ENCODE measurements at regions not wholly inside any gene's neighbourhood (a gene's known extent, or its start where the extent isn't known, plus 50 kb on each side); places are given as distances from the start of the nearest gene placed in this dataset.

GRCh38 chr11:127528297-127528696 lies 527.7 kb upstream of the KIRREL3 start:
- DNase-seq (no peak), ATAC-seq (ENCODE audit: low read depth) (no peak)
- H4K20me1 ChIP-seq (ENCODE audit: insufficient read depth, low read length), result no peaks in the 10 kb centered on the region
- H4K8ac ChIP-seq (ENCODE audit: low read depth in 2 of 2, low read length in 2 of 2), result no peak overlapping the region
- H3K18ac ChIP-seq (ENCODE audit: low read depth, low read length), result no peak overlapping the region
- H2BK120ac ChIP-seq (ENCODE audit: low read depth, low read length), result no peak overlapping the region
- no peaks in the 10 kb centered on the region for H3K79me1 ChIP-seq (ENCODE audit: low read depth in 1 of 2, low read length in 2 of 2)
- H3K56ac ChIP-seq (ENCODE audit: extremely low read depth, insufficient read depth, low read length), result no peak overlapping the region
- CTCF ChIA-PET, result no interaction called here
- H3K27ac ChIP-seq (ENCODE audit: insufficient read depth, low read length), result no peak overlapping the region
- no peaks in the 10 kb centered on the region for H3K27me3 ChIP-seq (ENCODE audit: control insufficient read depth, insufficient read depth, low read length)
- TF ChIP-seq USF2 (IDR thresholded peaks at IDR 0.05; ENCODE audit: low read depth, low read length) (peak; percentile 8; the same call in 1 of the 2 replicates), CHD1 (IDR thresholded peaks at IDR 0.05; ENCODE audit: low read depth, low read length) (no peak), SMC3 (IDR thresholded peaks at IDR 0.05; ENCODE audit: low read depth, low read length) (no peak)
- H3K14ac ChIP-seq (replicated peaks; ENCODE audit: low read depth, low read length), result no peak overlapping the region
- H2AK5ac ChIP-seq (ENCODE audit: low read depth, low read length), result no peak overlapping the region
- H2BK20ac ChIP-seq (ENCODE audit: low read depth, low read length), result no peak overlapping the region
- dilution Hi-C loops (cut with HindIII; ENCODE audit: low sequenced_read_pairs, unreplicated experiment) (no loop called here), intact Hi-C loops (cut with micrococcal nuclease) (no loop called here), in situ Hi-C loops (cut with MboI; ENCODE audit: low sequenced_read_pairs) (no loop called here)
- no peak overlapping the region for H3K9ac ChIP-seq (ENCODE audit: low read depth, low read length)
- H3K4me2 ChIP-seq (ENCODE audit: low read depth, low read length), result no peak overlapping the region
- POLR2A ChIA-PET (ENCODE audit: unreplicated experiment), result no interaction called here
- no peak overlapping the region for H3K23ac ChIP-seq (ENCODE audit: low read depth, low read length)
- H2BK15ac ChIP-seq (ENCODE audit: low read depth, low read length), result no peak overlapping the region
- no peak overlapping the region for H2BK5ac ChIP-seq (ENCODE audit: low read depth, low read length, poor library complexity, severe bottlenecking)
- H3K9me1 ChIP-seq (ENCODE audit: insufficient read depth, low read length), result no peaks in the 10 kb centered on the region
- no peaks in the 10 kb centered on the region for H3K36me3 ChIP-seq (ENCODE audit: control insufficient read depth, insufficient read depth, low read length)
- H3K4me3 ChIP-seq (ENCODE audit: insufficient read depth, low read depth, low read length), result no peak overlapping the region
- BruUV-seq (replicated peaks), result no TSS peak
- no peak overlapping the region for H4K91ac ChIP-seq (ENCODE audit: insufficient read depth, low read depth, low read length)
- no CpG with 5 or more reads among the region's 3 CpGs for WGBS, 2 experiments (ENCODE audit: extremely low coverage in 2 of 2, insufficient read length in 1 of 2)
- no peak overlapping the region for H4K5ac ChIP-seq (ENCODE audit: low read depth, low read length)
- H3K4ac ChIP-seq (ENCODE audit: low read depth, low read length), result no peak overlapping the region
- no peaks in the 10 kb centered on the region for H3K9me3 ChIP-seq (ENCODE audit: control insufficient read depth, insufficient read depth, low read length)
- H2AFZ ChIP-seq (replicated peaks; ENCODE audit: low read length, poor library complexity), result no peak overlapping the region
- no peak overlapping the region for H2AK9ac ChIP-seq (replicated peaks; ENCODE audit: low read depth, low read length, poor library complexity)
- no peaks in the 10 kb centered on the region for H3K4me1 ChIP-seq (ENCODE audit: control insufficient read depth, insufficient read depth, low read length)
